Chondrocyte (in vitro differentiated cells): ENCODE measurements at regions not wholly inside any gene's neighbourhood (a gene's known extent, or its start where the extent isn't known, plus 50 kb on each side); places are given as distances from the start of the nearest gene placed in this dataset.
A peak's percentile ranks its signal among the peaks of the same experiment; 100 is the strongest.

Source experiments
- DNase-seq: peaks from one replicate; pipeline ENCODE4 v3.0.0; 2021; ENCODE audit warnings: mixed read lengths, low spot score
- H3K27ac Mint-ChIP-seq: one replicate; pipeline ENCODE4 v1.8.0; 2021; ENCODE audit warnings: mild to moderate bottlenecking, moderate library complexity, mixed read lengths; ENCODE audit not compliant: unreplicated experiment
- H3K27me3 Mint-ChIP-seq: 2 replicates; pipeline ENCODE4 v1.8.0; 2021; ENCODE audit warnings: low read depth, mixed read lengths
- H3K36me3 Mint-ChIP-seq: 2 replicates; pipeline ENCODE4 v1.8.0; 2021; ENCODE audit warnings: low read depth, mixed read lengths
- H3K4me1 Mint-ChIP-seq: 2 replicates; pipeline ENCODE4 v1.8.0; 2021; ENCODE audit warnings: low read depth, mild to moderate bottlenecking, mixed read lengths
- H3K4me3 Mint-ChIP-seq: one replicate; pipeline ENCODE4 v1.8.0; 2021; ENCODE audit warnings: mild to moderate bottlenecking, moderate library complexity, mixed read lengths; ENCODE audit not compliant: unreplicated experiment
- H3K9me3 Mint-ChIP-seq: 2 replicates; pipeline ENCODE4 v1.8.0; 2021; ENCODE audit warnings: low read depth, mixed read lengths
- CTCF ChIP-seq: fragments of 200-600 bp; sonication (generic); IDR thresholded peaks from 2 replicates; pipeline ENCODE4 v1.5.0; 2021; ENCODE audit warnings: antibody characterized with exemption, mild to moderate bottlenecking, moderate library complexity

GRCh38 chr2:226623587-226624368 lies 175.8 kb downstream of the IRS1 start:
- H3K36me3 Mint-ChIP-seq: peaks cover 3% of the 10 kb centered on the region
- peaks cover 6% of the 10 kb centered on the region for H3K9me3 Mint-ChIP-seq
- no peak for DNase-seq
- no peaks in the 10 kb centered on the region for H3K27me3 Mint-ChIP-seq
- H3K4me1 Mint-ChIP-seq: peaks cover 18% of the 10 kb centered on the region
- H3K27ac Mint-ChIP-seq: no peak overlapping the region
- no peak for TF ChIP-seq CTCF
- H3K4me3 Mint-ChIP-seq: no peak overlapping the region

- DNase-seq: no peak
- TF ChIP-seq CTCF: peak; percentile 45
- Mint-ChIP-seq H3K36me3 (peaks cover 8% of the 10 kb centered on the region), H3K27ac (no peak overlapping the region), H3K27me3 (no peaks in the 10 kb centered on the region), H3K4me3 (no peak overlapping the region), H3K9me3 (peaks cover 12% of the 10 kb centered on the region), H3K4me1 (peaks cover 23% of the 10 kb centered on the region)
Measured at GRCh38 chr2:226622484-226622883, 177.1 kb downstream of the IRS1 start.

- Mint-ChIP-seq H3K36me3 (peaks cover 8% of the 10 kb centered on the region), H3K27me3 (no peaks in the 10 kb centered on the region), H3K4me1 (peaks cover 23% of the 10 kb centered on the region), H3K27ac (no peak overlapping the region), H3K9me3 (peaks cover 12% of the 10 kb centered on the region), H3K4me3 (no peak overlapping the region)
- no peak for DNase-seq
- no peak for TF ChIP-seq CTCF
Measured at GRCh38 chr2:226620176-226620575, 179.4 kb downstream of the IRS1 start.

GRCh38 chr2:226619707-226620106 lies 179.9 kb downstream of the IRS1 start:
- H3K36me3 Mint-ChIP-seq: peaks cover 8% of the 10 kb centered on the region
- H3K27me3 Mint-ChIP-seq: no peaks in the 10 kb centered on the region
- peaks cover 12% of the 10 kb centered on the region for H3K9me3 Mint-ChIP-seq
- no peak for DNase-seq
- H3K4me3 Mint-ChIP-seq: no peak overlapping the region
- TF ChIP-seq CTCF: no peak
- no peak overlapping the region for H3K27ac Mint-ChIP-seq
- H3K4me1 Mint-ChIP-seq: peaks cover 23% of the 10 kb centered on the region

GRCh38 chr2:226618875-226619605 lies 180.6 kb downstream of the IRS1 start:
- Mint-ChIP-seq H3K36me3 (peaks cover 8% of the 10 kb centered on the region), H3K4me3 (no peak overlapping the region), H3K4me1 (peaks cover 23% of the 10 kb centered on the region), H3K27ac (no peak overlapping the region), H3K27me3 (no peaks in the 10 kb centered on the region), H3K9me3 (peaks cover 12% of the 10 kb centered on the region)
- TF ChIP-seq CTCF: no peak
- DNase-seq: no peak
